ENCODE measurements at regions not wholly inside any gene's neighbourhood (a gene's known extent, or its start where the extent isn't known, plus 50 kb on each side); places are given as distances from the start of the nearest gene placed in this dataset.
A peak's percentile ranks its signal among the peaks of the same experiment; 100 is the strongest.

DNA sequence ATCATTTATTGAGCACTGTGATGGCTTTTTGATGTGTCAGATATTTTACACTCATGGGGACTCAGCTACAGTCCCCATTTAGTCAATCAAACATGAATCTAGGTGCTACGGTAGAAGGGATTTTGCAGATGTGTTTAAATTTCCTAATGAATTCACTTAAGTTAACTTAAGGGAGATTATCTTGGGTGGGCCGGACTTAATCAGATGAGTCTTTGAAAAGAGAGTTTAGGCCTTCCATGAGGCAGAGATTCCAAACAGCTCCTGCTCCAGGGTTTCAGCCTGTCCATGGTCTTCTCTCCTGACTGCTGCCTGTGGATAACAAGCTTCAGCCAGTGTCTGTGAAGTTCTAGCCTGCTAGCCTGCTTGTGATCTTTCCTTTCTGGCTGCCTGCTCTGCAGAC is 202.4 kb downstream of the IDS start:
- no peaks in the 10 kb centered on the region for H3K36me3 ChIP-seq
- H3K27me3 ChIP-seq (replicated peaks; ENCODE audit: insufficient read depth): no peaks in the 10 kb centered on the region
- DNase-seq (ENCODE audit: low spot score): no peak
- no peaks in the 10 kb centered on the region for H3K9me3 ChIP-seq
- no peak overlapping the region for H3K4me3 ChIP-seq
- H3K4me1 ChIP-seq (ENCODE audit: control insufficient read depth in 1 of 2, low read depth in 2 of 2): no peaks in the 10 kb centered on the region
- H3K27ac ChIP-seq: no peak overlapping the region
- TF ChIP-seq, protein P1, sequence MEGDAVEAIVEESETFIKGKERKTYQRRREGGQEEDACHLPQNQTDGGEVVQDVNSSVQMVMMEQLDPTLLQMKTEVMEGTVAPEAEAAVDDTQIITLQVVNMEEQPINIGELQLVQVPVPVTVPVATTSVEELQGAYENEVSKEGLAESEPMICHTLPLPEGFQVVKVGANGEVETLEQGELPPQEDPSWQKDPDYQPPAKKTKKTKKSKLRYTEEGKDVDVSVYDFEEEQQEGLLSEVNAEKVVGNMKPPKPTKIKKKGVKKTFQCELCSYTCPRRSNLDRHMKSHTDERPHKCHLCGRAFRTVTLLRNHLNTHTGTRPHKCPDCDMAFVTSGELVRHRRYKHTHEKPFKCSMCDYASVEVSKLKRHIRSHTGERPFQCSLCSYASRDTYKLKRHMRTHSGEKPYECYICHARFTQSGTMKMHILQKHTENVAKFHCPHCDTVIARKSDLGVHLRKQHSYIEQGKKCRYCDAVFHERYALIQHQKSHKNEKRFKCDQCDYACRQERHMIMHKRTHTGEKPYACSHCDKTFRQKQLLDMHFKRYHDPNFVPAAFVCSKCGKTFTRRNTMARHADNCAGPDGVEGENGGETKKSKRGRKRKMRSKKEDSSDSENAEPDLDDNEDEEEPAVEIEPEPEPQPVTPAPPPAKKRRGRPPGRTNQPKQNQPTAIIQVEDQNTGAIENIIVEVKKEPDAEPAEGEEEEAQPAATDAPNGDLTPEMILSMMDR (IDR thresholded peaks at IDR 0.05): no peak
- ATAC-seq (ENCODE audit: insufficient number of reproducible peaks, low FRiP score, low read depth): no peak

- Histone ChIP-seq H3K27ac (no peak overlapping the region), H3K36me3 (no peaks in the 10 kb centered on the region), H3K4me1 (ENCODE audit: control insufficient read depth in 1 of 2, low read depth in 2 of 2) (no peaks in the 10 kb centered on the region), H3K27me3 (replicated peaks; ENCODE audit: insufficient read depth) (no peaks in the 10 kb centered on the region), H3K9me3 (no peaks in the 10 kb centered on the region), H3K4me3 (no peak overlapping the region)
- ATAC-seq (ENCODE audit: insufficient number of reproducible peaks, low FRiP score, low read depth) (no peak), DNase-seq (ENCODE audit: low spot score) (no peak)
- TF ChIP-seq, protein P1 (IDR thresholded peaks at IDR 0.05): no peak
Observed at GRCh38 chrX:149298111-149298510, 207.0 kb downstream of the IDS start.

DNA sequence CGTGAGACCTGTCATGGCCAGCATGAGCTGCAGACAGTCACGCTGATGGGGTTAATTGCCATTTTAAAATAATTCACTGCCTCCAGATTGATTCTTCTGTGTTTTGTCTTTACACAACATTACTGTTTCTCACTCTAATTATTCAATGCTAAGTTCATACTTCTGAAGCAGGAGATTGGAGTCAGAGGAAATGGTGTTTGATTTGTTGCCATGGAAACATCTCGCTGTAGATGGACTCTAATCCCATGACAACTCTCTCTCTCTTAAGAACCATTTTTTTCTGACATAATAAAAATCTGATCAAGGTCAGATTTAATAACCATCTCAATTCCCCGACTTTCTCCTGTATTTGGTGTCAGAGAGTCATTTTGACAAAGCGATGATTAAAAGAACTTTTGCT is 209.0 kb downstream of the IDS start:
- no peaks in the 10 kb centered on the region for H3K9me3 ChIP-seq
- no peaks in the 10 kb centered on the region for H3K27me3 ChIP-seq (replicated peaks; ENCODE audit: insufficient read depth)
- no peak overlapping the region for H3K4me3 ChIP-seq
- TF ChIP-seq, protein P1 (IDR thresholded peaks at IDR 0.05): no peak
- no peak for DNase-seq (ENCODE audit: low spot score)
- ATAC-seq (ENCODE audit: insufficient number of reproducible peaks, low FRiP score, low read depth): no peak
- H3K4me1 ChIP-seq (ENCODE audit: control insufficient read depth in 1 of 2, low read depth in 2 of 2): no peaks in the 10 kb centered on the region
- no peaks in the 10 kb centered on the region for H3K36me3 ChIP-seq
- H3K27ac ChIP-seq: no peak overlapping the region

DNA sequence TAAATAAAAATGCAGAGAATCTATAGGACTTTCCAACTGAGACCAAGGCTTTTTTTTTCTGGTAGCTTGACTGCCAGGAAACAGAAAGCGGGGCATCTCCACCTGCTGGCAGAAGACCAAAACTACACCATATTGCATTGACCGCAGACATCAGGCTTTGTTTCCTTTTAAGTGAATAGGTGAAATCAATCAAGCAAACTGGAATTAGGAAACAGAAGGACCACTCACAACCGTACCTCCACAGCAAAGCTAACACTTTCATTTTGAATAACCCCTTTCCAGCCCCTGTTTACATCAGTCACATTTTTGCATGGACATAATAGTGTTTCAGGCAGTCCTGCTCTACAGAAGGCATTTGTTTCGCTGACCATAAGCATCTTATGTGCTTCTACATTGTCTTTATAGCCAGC is 218.2 kb downstream of the IDS start:
- no peak overlapping the region for H3K27ac ChIP-seq
- no peaks in the 10 kb centered on the region for H3K4me1 ChIP-seq (ENCODE audit: control insufficient read depth in 1 of 2, low read depth in 2 of 2)
- no peaks in the 10 kb centered on the region for H3K27me3 ChIP-seq (replicated peaks; ENCODE audit: insufficient read depth)
- TF ChIP-seq, protein P1 (IDR thresholded peaks at IDR 0.05): peak; percentile 28
- ATAC-seq (ENCODE audit: insufficient number of reproducible peaks, low FRiP score, low read depth): no peak
- no peak for DNase-seq (ENCODE audit: low spot score)
- no peaks in the 10 kb centered on the region for H3K9me3 ChIP-seq
- no peaks in the 10 kb centered on the region for H3K36me3 ChIP-seq
- H3K4me3 ChIP-seq: no peak overlapping the region

- Histone ChIP-seq H3K4me3 (no peak overlapping the region), H3K27ac (no peak overlapping the region), H3K4me1 (ENCODE audit: control insufficient read depth in 1 of 2, low read depth in 2 of 2) (no peaks in the 10 kb centered on the region), H3K9me3 (no peaks in the 10 kb centered on the region), H3K36me3 (no peaks in the 10 kb centered on the region), H3K27me3 (replicated peaks; ENCODE audit: insufficient read depth) (no peaks in the 10 kb centered on the region)
- DNase-seq (ENCODE audit: low spot score): no peak
- no peak for ATAC-seq (ENCODE audit: insufficient number of reproducible peaks, low FRiP score, low read depth)
- TF ChIP-seq, protein P1 (IDR thresholded peaks at IDR 0.05): no peak
Observed at GRCh38 chrX:149284616-149285015, 220.5 kb downstream of the IDS start.

All from thoracic aorta (tissue), 2 donors.